ENCODE measurements at regions not wholly inside any gene's neighbourhood (a gene's known extent, or its start where the extent isn't known, plus 50 kb on each side); places are given as distances from the start of the nearest gene placed in this dataset.

DNA sequence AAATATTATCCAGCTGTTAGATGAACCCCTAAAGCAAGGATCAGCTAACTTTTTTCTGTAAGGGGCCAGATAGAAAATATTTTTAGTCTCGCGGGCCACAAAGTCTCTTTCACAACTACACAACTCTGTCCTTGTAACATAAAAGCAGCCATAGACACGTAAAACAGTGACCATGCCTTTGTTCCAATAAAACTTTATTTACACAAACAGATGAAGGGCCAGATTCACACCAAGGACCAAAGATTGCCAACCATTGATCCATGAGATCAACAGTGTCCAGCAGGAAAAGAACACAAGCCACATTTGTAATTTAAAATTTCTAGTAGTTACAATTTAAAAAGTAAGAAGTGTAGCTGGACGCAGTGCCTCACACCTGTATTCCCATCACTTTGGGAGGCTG, 109.7 kb downstream of the PHETA1 start:
- TF ChIP-seq CTCF (IDR thresholded peaks at IDR 0.05) (no peak), POLR2A (IDR thresholded peaks at IDR 0.05) (no peak), POLR2AphosphoS5 (IDR thresholded peaks at IDR 0.05) (no peak)
